ENCODE measurements at regions not wholly inside any gene's neighbourhood (a gene's known extent, or its start where the extent isn't known, plus 50 kb on each side); places are given as distances from the start of the nearest gene placed in this dataset.

- DNase-seq: no peak
These were observed 53.5 kb upstream of the PCDH10 start for GRCh38 chr4:133095591-133095990.

- no peak for DNase-seq
These were observed 52.1 kb upstream of the PCDH10 start for GRCh38 chr4:133096972-133097371.
